HG03521 (cell line): ENCODE measurements at regions not wholly inside any gene's neighbourhood (a gene's known extent, or its start where the extent isn't known, plus 50 kb on each side); places are given as distances from the start of the nearest gene placed in this dataset.

Experiments used
- ATAC-seq: cut with Tn5 transposase; IDR thresholded peaks from one replicate; pipeline ENCODE4 v1.9.1; 2021; ENCODE audit warnings: mild to moderate bottlenecking, moderate library complexity; ENCODE audit not compliant: unreplicated experiment

- no peak for ATAC-seq
Observed at GRCh38 chr22:48052621-48052890, 1290.1 kb downstream of the TBC1D22A start.

DNA sequence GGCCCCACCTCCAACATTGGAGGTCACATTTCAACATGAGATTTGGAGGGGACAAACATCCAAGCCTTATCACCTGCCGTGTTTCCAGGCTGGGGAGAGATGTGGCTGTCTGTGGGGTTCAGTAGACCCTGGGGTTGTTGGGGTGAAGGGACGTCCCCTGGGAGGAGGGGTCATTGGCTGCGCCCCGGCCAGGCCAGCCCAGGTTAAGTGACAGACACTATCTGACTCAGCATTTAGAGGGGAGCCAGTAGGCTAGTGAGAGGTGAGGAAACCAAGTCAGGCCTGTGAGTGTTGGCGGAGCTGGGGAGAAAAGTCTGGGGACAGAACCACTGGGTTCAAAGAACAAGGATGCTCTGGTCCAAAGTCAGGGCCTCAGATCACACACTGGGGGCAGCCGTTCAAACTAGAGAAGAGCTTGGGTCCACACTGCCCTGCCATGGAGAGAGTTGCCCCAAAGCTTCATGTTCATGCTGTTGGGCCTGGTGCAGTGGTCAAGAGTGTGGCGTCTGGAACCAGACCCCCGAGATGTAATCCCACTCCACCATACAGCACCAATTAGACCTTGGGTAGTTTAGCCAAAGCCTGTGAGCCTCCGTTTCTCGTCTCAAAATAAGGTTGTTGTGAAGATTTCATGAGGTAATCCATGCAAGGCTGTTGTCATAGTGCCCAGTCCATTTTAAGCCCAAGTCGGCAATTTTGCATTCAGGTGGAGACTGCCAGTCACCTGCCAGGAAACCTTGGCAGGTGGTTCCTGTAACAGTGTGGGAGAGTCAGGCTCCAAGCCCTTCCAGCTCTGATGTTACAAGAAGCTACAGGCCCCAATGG, 1289.6 kb downstream of the TBC1D22A start:
- no peak for ATAC-seq

DNA sequence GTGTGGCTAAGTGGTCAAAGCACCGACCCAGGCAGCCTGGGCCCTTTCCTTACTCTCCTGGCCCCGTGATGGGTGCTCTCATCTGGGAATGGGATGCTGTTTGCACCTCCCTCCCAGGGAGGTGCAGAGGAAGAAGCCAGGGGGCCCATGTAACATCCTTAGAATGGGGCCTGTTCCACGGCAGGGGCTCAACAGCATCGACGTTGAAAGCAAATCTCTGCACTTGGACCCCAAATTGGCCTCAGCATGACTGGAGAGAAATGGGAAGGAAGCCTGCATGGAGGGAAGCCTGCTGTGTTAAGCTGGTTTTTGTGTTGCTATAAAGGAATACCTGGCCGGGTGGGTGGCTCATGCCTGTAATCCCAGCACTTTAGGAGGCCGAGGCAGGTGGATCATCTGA, 1288.4 kb downstream of the TBC1D22A start:
- ATAC-seq = no peak

- ATAC-seq = no peak
Observed at GRCh38 chr22:48049116-48049515, 1286.7 kb downstream of the TBC1D22A start.

GRCh38 chr22:48047722-48048500, 1285.5 kb downstream of the TBC1D22A start:
- ATAC-seq = no peak

GRCh38 chr22:48045369-48045768, 1282.9 kb downstream of the TBC1D22A start:
- ATAC-seq = peak; percentile 44

GRCh38 chr22:48044487-48045060, 1282.1 kb downstream of the TBC1D22A start:
- no peak for ATAC-seq

GRCh38 chr22:48043581-48043980, 1281.1 kb downstream of the TBC1D22A start:
- ATAC-seq = no peak

GRCh38 chr22:48042621-48043395, 1280.4 kb downstream of the TBC1D22A start:
- ATAC-seq = no peak

- ATAC-seq = no peak
Observed at GRCh38 chr22:48039326-48039725, 1276.9 kb downstream of the TBC1D22A start.

DNA sequence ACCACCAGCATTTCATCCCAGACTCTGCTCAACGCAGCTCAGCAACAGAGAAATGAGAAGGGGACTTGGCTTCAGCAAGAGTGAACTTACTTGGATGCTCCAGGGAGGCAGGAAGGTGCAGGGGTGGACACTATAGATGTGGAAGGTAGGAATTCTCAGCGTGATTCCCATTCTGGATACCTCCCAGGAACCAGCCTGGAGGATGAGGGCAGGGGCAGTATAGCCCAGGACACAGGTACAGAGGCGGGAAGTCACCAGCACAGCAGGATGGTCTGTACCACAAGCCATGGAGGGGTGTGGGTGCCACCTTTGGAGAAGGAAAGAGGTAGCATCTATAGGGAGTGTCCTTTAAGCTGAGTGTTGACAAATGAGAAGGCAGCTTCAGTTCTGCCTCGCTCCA, 1275.2 kb downstream of the TBC1D22A start:
- no peak for ATAC-seq

DNA sequence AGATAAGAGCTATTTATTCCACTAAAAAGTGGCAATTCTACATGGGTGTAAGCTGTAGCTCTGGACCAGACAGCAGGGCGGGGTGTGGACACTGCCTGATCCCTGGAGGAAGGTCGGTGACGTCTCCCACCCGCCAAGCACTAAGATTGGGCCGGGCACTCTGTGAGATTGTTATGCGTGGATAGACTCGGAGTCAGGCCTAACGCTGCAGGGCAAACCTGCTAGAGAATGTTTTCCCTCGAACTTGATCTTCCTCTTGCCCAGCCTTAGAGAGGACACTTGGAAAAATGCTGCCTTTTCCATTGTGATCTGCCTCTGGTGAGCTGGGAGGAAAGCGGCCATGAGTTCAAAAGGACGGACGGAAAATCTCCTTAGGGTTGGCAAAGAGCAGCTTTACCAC, 1273.4 kb downstream of the TBC1D22A start:
- no peak for ATAC-seq

- ATAC-seq = no peak
Observed at GRCh38 chr22:48031589-48031988, 1269.1 kb downstream of the TBC1D22A start.

- ATAC-seq = no peak
Observed at GRCh38 chr22:48025096-48025495, 1262.6 kb downstream of the TBC1D22A start.

GRCh38 chr22:48021991-48022401, 1259.5 kb downstream of the TBC1D22A start:
- no peak for ATAC-seq

- ATAC-seq = no peak
Observed at GRCh38 chr22:48018346-48018745, 1255.9 kb downstream of the TBC1D22A start.

GRCh38 chr22:48015701-48016100, 1253.3 kb downstream of the TBC1D22A start:
- no peak for ATAC-seq

DNA sequence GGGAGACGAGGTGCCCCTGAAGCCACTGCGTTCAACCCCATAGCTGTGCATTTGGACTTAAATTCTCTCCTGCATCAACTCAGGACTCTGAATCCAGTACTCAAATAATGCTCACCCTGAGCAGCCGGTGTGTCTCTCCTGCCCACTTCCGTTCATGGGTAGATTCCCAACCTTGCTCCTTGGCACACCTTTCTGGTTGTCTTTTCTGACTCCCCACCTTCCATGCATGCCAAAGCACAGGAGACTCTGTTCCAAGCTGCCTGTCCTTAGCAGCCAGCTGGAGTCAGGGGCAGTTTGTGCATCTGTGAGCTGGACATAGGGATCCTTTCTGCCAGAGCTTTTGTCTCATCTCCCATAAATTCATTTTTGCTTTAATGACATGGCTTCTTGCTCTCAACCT, 1242.5 kb downstream of the TBC1D22A start:
- ATAC-seq = no peak

GRCh38 chr22:48004038-48004437, 1241.6 kb downstream of the TBC1D22A start:
- ATAC-seq = no peak

GRCh38 chr22:48001101-48001500, 1238.7 kb downstream of the TBC1D22A start:
- no peak for ATAC-seq

- no peak for ATAC-seq
Observed at GRCh38 chr22:47997612-47998011, 1235.2 kb downstream of the TBC1D22A start.
